Omental fat pad (tissue), 3 donors: ENCODE measurements at regions not wholly inside any gene's neighbourhood (a gene's known extent, or its start where the extent isn't known, plus 50 kb on each side); places are given as distances from the start of the nearest gene placed in this dataset.

Experiments
- ATAC-seq: fragments of 150-250 bp; one replicate; pipeline ENCODE4 v1.9.1; 2016; ENCODE audit warnings: mild to moderate bottlenecking, moderate library complexity; ENCODE audit not compliant: low FRiP score
- DNase-seq: peaks from one replicate; pipeline ENCODE4 v3.0.0-alpha.2; 2019; ENCODE audit warnings: low spot score
- CTCF ChIP-seq, 3 donors: fragments of 450-650 bp; IDR thresholded peaks; one replicate each; pipeline ENCODE4 v1.5.1; 2016 to 2017; ENCODE audit warnings: antibody characterized with exemption in 3 of 3, mild to moderate bottlenecking in 3 of 3, moderate library complexity in 2 of 3

DNA sequence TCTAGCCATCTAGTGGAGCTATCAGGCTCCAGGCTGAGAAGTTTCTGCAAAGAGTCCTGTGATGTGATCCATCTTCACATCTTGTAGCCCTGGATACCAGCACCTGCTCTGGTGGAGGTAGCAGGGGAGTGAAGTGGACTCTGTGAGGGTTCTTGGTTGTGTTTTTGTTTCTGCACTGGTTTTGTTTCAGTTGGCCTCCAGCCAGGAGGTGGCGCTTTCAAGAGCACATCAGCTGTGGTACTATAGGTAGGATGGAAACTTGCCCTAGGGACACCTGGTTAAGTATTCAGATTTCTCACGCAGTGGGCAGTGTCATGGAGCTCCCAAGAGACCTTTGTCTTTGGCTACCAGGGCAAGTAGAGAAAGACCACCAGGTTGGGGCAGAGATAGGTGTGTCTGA is 257.5 kb upstream of the SLC7A11 start:
- ATAC-seq (no peak), DNase-seq (no peak)
- no peak for TF ChIP-seq CTCF (IDR thresholded peaks at IDR 0.05)

GRCh38 chr4:138494931-138495330 is 252.8 kb upstream of the SLC7A11 start:
- TF ChIP-seq CTCF (IDR thresholded peaks at IDR 0.05) = no peak
- DNase-seq = no peak
- no peak for ATAC-seq

DNA sequence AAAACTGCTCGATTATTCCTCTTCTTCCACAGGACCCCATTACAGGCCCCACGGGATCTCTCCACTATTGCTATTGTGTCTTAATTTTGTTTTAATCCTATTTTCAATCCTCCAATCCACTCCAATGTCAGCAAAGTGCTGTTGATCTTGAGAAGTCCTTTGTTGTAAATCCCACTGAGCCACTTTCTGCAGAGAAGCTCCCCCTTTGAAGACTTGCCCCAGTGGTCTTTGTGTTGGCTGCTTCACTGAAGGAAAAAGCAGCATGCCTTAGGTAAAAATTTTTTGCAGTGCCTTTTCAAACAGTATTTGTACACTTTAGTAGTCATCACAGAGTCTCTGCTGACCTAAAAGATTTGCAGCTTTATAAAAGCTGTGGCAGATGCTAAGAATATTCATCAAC is 252.0 kb upstream of the SLC7A11 start:
- TF ChIP-seq CTCF (IDR thresholded peaks at IDR 0.05) = no peak
- ATAC-seq (no peak), DNase-seq (no peak)

GRCh38 chr4:138492176-138492575 is 250.0 kb upstream of the SLC7A11 start:
- no peak for DNase-seq
- ATAC-seq = no peak
- TF ChIP-seq CTCF (IDR thresholded peaks at IDR 0.05) = no peak

DNA sequence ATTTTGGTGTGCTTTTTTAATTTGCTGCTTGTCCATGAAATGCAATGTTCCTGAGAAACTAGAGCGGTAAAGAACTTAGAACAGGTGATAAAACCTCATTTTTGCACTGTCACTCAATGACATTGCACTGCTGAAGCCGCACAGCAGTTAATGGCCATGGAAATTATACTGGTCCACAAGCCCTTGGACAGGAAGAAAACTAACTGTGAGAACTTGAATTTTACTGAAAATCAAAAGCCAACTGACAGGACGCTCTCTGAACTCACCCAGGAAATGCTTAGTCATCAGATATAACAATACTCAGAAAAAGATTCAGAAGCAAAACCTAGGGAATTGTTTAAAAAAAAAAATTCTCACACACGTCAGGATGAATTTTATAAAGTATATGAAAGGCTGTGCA is 246.4 kb upstream of the SLC7A11 start:
- TF ChIP-seq CTCF (IDR thresholded peaks at IDR 0.05) = no peak
- ATAC-seq = no peak
- DNase-seq = no peak

DNA sequence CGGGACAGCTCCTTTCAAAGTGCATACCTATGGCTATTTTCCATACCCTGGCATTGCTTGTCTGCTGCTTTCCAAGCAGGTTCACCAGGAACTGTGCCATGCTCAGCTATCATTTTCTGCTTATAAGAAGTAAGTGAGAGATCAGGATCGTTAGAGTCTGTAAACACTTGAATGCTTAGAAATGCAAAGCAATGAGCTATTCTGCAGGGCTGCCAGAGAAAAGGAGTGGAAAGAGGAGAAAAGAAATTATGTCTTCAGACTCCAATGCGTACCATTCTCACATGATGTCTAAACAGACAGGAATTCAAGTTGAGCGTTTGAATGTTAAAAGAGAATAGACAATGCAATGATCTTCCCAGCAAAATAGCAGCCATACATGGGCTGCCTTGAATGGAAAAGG is 245.5 kb upstream of the SLC7A11 start:
- DNase-seq = no peak
- ATAC-seq = no peak
- no peak for TF ChIP-seq CTCF (IDR thresholded peaks at IDR 0.05)

DNA sequence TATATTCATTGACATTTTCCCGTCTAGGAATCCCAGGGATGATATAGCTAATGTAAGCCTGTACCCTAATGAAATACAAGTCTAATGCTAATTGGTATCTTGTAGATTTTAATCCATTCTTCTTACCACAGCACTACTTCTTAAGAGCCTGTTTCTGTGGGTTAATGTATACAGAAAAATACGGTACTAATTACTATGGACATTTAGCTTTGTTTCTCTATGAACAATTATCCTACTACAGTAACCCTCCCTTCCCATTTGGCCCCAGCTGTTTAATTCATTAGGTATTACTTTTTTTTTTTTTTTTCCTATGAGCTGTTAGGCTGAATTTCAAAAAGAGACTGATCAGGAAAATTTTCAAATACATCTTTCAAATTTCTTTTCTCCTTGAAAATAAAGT is 245.1 kb upstream of the SLC7A11 start:
- ATAC-seq (no peak), DNase-seq (no peak)
- TF ChIP-seq CTCF (IDR thresholded peaks at IDR 0.05) = no peak
